ENCODE measurements at regions not wholly inside any gene's neighbourhood (a gene's known extent, or its start where the extent isn't known, plus 50 kb on each side); places are given as distances from the start of the nearest gene placed in this dataset.

GRCh38 chr3:106035619-106036018 is 166.8 kb upstream of the CBLB start:
- no peak for TF ChIP-seq CTCF (IDR thresholded peaks at IDR 0.05; ENCODE audit: poor library complexity, severe bottlenecking)
- no peak for DNase-seq (ENCODE audit: low spot score)
- Histone ChIP-seq H3K27me3 (ENCODE audit: insufficient read depth, poor library complexity, severe bottlenecking) (no peaks in the 10 kb centered on the region), H3K4me1 (ENCODE audit: insufficient read depth, poor library complexity, severe bottlenecking) (peaks cover 18% of the 10 kb centered on the region), H3K4me3 (ENCODE audit: severe bottlenecking) (no peak overlapping the region), H3K36me3 (ENCODE audit: low read depth) (no peaks in the 10 kb centered on the region), H3K27ac (ENCODE audit: poor library complexity, severe bottlenecking) (no peak overlapping the region), H3K9me3 (ENCODE audit: severe bottlenecking) (no peaks in the 10 kb centered on the region)
- no peak for ATAC-seq (ENCODE audit: low read depth)

- ATAC-seq (ENCODE audit: low read depth): no peak
- Histone ChIP-seq H3K27me3 (ENCODE audit: insufficient read depth, poor library complexity, severe bottlenecking) (no peaks in the 10 kb centered on the region), H3K9me3 (ENCODE audit: severe bottlenecking) (no peaks in the 10 kb centered on the region), H3K27ac (ENCODE audit: poor library complexity, severe bottlenecking) (no peak overlapping the region), H3K4me3 (ENCODE audit: severe bottlenecking) (no peak overlapping the region), H3K36me3 (ENCODE audit: low read depth) (no peaks in the 10 kb centered on the region), H3K4me1 (ENCODE audit: insufficient read depth, poor library complexity, severe bottlenecking) (peaks cover 7% of the 10 kb centered on the region)
- no peak for DNase-seq (ENCODE audit: low spot score)
- no peak for TF ChIP-seq CTCF (IDR thresholded peaks at IDR 0.05; ENCODE audit: poor library complexity, severe bottlenecking)
Measured at GRCh38 chr3:106036696-106037095, 167.9 kb upstream of the CBLB start.

- TF ChIP-seq CTCF (IDR thresholded peaks at IDR 0.05; ENCODE audit: poor library complexity, severe bottlenecking): no peak
- Histone ChIP-seq H3K9me3 (ENCODE audit: severe bottlenecking) (no peaks in the 10 kb centered on the region), H3K27me3 (ENCODE audit: insufficient read depth, poor library complexity, severe bottlenecking) (no peaks in the 10 kb centered on the region), H3K4me3 (ENCODE audit: severe bottlenecking) (no peak overlapping the region), H3K27ac (ENCODE audit: poor library complexity, severe bottlenecking) (no peak overlapping the region), H3K4me1 (ENCODE audit: insufficient read depth, poor library complexity, severe bottlenecking) (no peaks in the 10 kb centered on the region), H3K36me3 (ENCODE audit: low read depth) (no peaks in the 10 kb centered on the region)
- ATAC-seq (ENCODE audit: low read depth) (no peak), DNase-seq (ENCODE audit: low spot score) (no peak)
Measured at GRCh38 chr3:106047221-106047620, 178.4 kb upstream of the CBLB start.

GRCh38 chr3:106048946-106049481 is 180.2 kb upstream of the CBLB start:
- Histone ChIP-seq H3K4me3 (ENCODE audit: severe bottlenecking) (no peak overlapping the region), H3K27ac (ENCODE audit: poor library complexity, severe bottlenecking) (no peak overlapping the region), H3K4me1 (ENCODE audit: insufficient read depth, poor library complexity, severe bottlenecking) (no peaks in the 10 kb centered on the region), H3K9me3 (ENCODE audit: severe bottlenecking) (no peaks in the 10 kb centered on the region), H3K27me3 (ENCODE audit: insufficient read depth, poor library complexity, severe bottlenecking) (no peaks in the 10 kb centered on the region), H3K36me3 (ENCODE audit: low read depth) (no peaks in the 10 kb centered on the region)
- TF ChIP-seq CTCF (IDR thresholded peaks at IDR 0.05; ENCODE audit: poor library complexity, severe bottlenecking): no peak
- DNase-seq (ENCODE audit: low spot score): no peak
- ATAC-seq (ENCODE audit: low read depth): no peak

- Histone ChIP-seq H3K9me3 (ENCODE audit: severe bottlenecking) (no peaks in the 10 kb centered on the region), H3K27me3 (ENCODE audit: insufficient read depth, poor library complexity, severe bottlenecking) (no peaks in the 10 kb centered on the region), H3K27ac (ENCODE audit: poor library complexity, severe bottlenecking) (no peak overlapping the region), H3K36me3 (ENCODE audit: low read depth) (no peaks in the 10 kb centered on the region), H3K4me1 (ENCODE audit: insufficient read depth, poor library complexity, severe bottlenecking) (no peaks in the 10 kb centered on the region), H3K4me3 (ENCODE audit: severe bottlenecking) (no peak overlapping the region)
- DNase-seq (ENCODE audit: low spot score) (no peak), ATAC-seq (ENCODE audit: low read depth) (no peak)
- no peak for TF ChIP-seq CTCF (IDR thresholded peaks at IDR 0.05; ENCODE audit: poor library complexity, severe bottlenecking)
Measured at GRCh38 chr3:106049821-106050220, 181.0 kb upstream of the CBLB start.
